Peyer's patch (tissue), 4 donors: ENCODE measurements at regions not wholly inside any gene's neighbourhood (a gene's known extent, or its start where the extent isn't known, plus 50 kb on each side); places are given as distances from the start of the nearest gene placed in this dataset.

Experiments used
- POLR2A ChIP-seq, 2 donors: fragments of 450-650 bp; IDR thresholded peaks; one replicate each; pipeline ENCODE4 v1.5.1; 2017; ENCODE audit warnings: antibody characterized with exemption in 2 of 2, mild to moderate bottlenecking in 2 of 2, moderate library complexity in 2 of 2
- TF ChIP-seq, protein P1 (sequence below), 6 experiments: fragments of 450-650 bp in 4 of 6; fragments of 200-600 bp in 2 of 6; sonication (generic) in 1 of 6; IDR thresholded peaks; one replicate each; pipeline ENCODE4 v1.5.1; 2017 to 2019; ENCODE audit warnings: antibody characterized with exemption in 6 of 6, mild to moderate bottlenecking in 3 of 6, moderate library complexity in 1 of 6

DNA sequence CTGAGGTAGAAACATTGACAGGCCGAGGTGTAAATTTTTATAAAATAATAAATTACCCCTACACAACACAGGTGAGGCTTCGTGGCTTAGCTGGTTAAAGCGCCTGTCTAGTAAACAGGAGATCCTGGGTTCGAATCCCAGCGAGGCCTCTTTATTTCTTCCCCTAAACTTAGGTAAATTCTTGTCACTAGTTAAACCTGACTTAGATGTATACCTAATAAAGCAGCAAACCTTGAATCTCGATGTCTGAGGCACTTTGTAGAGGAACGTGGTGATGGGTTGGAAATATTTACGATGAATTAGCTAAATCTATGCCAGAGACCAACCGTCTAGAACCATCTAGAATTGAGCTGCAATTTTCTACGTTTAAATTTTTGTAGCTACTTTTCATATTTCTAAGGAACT is 185.6 kb downstream of the OR2B2 start:
- TF ChIP-seq, protein P1, sequence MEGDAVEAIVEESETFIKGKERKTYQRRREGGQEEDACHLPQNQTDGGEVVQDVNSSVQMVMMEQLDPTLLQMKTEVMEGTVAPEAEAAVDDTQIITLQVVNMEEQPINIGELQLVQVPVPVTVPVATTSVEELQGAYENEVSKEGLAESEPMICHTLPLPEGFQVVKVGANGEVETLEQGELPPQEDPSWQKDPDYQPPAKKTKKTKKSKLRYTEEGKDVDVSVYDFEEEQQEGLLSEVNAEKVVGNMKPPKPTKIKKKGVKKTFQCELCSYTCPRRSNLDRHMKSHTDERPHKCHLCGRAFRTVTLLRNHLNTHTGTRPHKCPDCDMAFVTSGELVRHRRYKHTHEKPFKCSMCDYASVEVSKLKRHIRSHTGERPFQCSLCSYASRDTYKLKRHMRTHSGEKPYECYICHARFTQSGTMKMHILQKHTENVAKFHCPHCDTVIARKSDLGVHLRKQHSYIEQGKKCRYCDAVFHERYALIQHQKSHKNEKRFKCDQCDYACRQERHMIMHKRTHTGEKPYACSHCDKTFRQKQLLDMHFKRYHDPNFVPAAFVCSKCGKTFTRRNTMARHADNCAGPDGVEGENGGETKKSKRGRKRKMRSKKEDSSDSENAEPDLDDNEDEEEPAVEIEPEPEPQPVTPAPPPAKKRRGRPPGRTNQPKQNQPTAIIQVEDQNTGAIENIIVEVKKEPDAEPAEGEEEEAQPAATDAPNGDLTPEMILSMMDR (IDR thresholded peaks at IDR 0.05), result no peak
- no peak for TF ChIP-seq POLR2A (IDR thresholded peaks at IDR 0.05)
